PC-9 (cell line): ENCODE measurements at regions not wholly inside any gene's neighbourhood (a gene's known extent, or its start where the extent isn't known, plus 50 kb on each side); places are given as distances from the start of the nearest gene placed in this dataset.

ENCODE experiments used
- CTCF ChIP-seq: fragments of 200-600 bp; sonication (generic); conservative IDR thresholded peaks from 2 replicates; pipeline ENCODE4 v1.6.1; 2017; ENCODE audit warnings: mixed run types, antibody characterized with exemption, mild to moderate bottlenecking, moderate library complexity
- EZH2 ChIP-seq: fragments of 200-600 bp; sonication (generic); IDR thresholded peaks from 2 replicates; pipeline ENCODE4 v1.8.0; 2017; ENCODE audit warnings: antibody characterized with exemption, low read depth

- TF ChIP-seq CTCF (no peak), EZH2 (no peak)
These were observed 109.2 kb upstream of the RALGAPA2 start for GRCh38 chr20:20821484-20822260.
